ENCODE measurements at regions not wholly inside any gene's neighbourhood (a gene's known extent, or its start where the extent isn't known, plus 50 kb on each side); places are given as distances from the start of the nearest gene placed in this dataset.

DNA sequence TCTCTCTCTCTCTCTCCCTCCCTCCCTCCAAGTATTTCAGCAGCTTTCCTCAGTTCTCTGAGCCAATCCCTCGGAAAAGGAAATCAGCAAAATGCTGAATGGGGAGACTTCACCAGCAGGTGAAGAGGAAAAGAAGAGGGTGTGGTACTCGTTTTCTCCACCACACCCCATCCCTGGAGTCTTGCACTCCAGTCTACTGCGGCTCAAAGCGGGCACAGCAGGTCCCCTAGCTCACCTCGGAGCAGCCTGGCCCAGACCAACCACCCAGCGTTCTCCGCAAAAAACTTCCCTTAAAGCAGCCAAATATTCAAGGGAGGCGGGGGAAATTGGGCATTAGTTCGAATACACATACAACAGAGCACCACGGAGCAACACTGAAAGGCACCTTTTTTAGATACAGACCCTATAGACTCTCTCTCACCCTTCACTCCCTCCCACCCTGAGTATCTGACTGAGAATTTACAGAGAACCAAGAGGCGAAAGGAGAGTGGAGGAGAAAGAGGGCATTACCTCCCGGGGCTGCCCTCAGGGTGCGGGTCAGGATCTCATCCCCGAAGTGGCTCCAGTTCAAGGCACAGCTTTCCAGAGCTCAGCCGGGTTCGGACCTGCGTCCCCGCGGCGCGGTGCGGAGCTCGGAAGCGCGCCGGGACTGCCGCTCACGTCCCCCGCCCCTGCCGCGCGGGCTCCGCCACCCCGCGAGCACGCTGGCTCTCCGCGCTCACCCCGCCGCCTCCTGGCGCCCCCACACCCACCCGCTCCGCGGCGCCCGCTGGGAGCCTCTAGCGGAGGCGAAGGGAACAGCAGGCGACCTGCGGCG, 1638.5 kb upstream of the C9orf72 start:
- Histone ChIP-seq H3K79me2 (ENCODE audit: control insufficient read depth, low read length) (no peaks in the 10 kb centered on the region), H3K27me3 (ENCODE audit: control insufficient read depth, low read length) (no peaks in the 10 kb centered on the region), H3K27ac (ENCODE audit: low read depth, low read length) (no peak overlapping the region), H3K9me2 (replicated peaks; ENCODE audit: control insufficient read depth, low read length) (no peaks in the 10 kb centered on the region), H3F3A (ENCODE audit: control insufficient read depth, insufficient read depth) (no peaks in the 10 kb centered on the region), H3K4me1 (ENCODE audit: control insufficient read depth, low read length) (no peaks in the 10 kb centered on the region), H3K4me2 (ENCODE audit: low read length) (peak overlapping the region; percentile 53), H3K4me3 (ENCODE audit: low read length) (peak overlapping the region; percentile 62), H3K9me3 (ENCODE audit: control insufficient read depth, insufficient read depth, low read length) (0 out of 2 replicates have a peak, but pooled peaks cover 6% of the 10 kb centered on the region), H4K20me1 (ENCODE audit: control insufficient read depth, insufficient read depth, low read depth, low read length) (no peaks in the 10 kb centered on the region), H3K36me3 (ENCODE audit: control insufficient read depth, low read length) (no peaks in the 10 kb centered on the region)
- TF ChIP-seq EZH2phosphoT487 (IDR thresholded peaks at IDR 0.05; ENCODE audit: borderline replicate concordance, low read length) (no peak), CTCF (IDR thresholded peaks at IDR 0.05; ENCODE audit: low read depth, low read length, poor library complexity, severe bottlenecking) (peak; percentile 36)

DNA sequence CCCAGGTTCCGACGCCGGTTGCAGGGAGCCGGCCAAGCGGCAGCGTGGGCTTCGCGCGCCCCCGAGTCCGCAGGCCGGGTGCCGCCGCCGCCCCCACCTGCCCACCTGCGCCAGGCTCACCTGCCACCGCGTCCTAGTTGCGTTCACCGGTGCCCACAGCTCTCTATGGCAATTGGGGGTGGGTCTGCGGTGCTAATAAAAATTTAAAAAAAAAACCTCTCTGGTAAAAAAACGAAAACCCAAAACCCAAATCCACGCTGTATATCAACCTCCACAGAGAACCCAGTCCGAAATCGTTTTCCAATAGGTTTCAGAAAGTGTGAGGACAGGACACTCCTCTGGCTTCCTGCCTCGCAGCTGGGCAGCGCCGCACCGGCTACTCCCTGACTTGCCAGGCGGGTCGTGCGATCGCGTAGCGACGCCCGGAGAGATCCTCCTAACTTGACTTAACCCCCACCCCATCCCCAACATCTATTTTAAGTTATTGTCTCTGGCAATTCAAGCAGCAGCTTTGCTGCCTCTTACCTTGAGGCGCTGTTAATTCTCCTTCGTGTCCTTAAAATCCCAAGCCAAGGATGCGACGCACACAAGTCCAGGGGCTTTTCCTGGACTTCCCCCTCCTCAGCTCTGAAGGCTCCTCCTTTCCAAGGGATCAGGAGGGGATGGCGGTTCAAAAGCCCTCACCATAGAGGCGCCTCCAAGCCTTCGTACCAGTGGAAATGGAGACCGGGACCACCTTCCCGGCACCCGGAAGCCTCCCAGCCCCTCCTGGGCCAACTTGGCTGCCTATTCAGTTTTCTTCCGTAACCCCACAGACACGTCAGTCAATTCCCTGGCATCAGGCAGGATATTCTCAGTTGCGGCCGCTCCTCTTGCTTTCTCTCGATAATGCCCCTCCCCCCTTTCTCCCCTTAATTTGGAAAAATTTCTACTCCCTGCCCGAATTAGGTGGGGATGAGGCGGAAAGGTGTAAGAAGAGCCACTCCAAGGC, 1639.4 kb upstream of the C9orf72 start:
- H3K36me3 ChIP-seq (ENCODE audit: control insufficient read depth, low read length): no peaks in the 10 kb centered on the region
- H3K27me3 ChIP-seq (ENCODE audit: control insufficient read depth, low read length): no peaks in the 10 kb centered on the region
- no peak overlapping the region for H3K27ac ChIP-seq (ENCODE audit: low read depth, low read length)
- no peaks in the 10 kb centered on the region for H3K79me2 ChIP-seq (ENCODE audit: control insufficient read depth, low read length)
- no peaks in the 10 kb centered on the region for H3K4me1 ChIP-seq (ENCODE audit: control insufficient read depth, low read length)
- H4K20me1 ChIP-seq (ENCODE audit: control insufficient read depth, insufficient read depth, low read depth, low read length): no peaks in the 10 kb centered on the region
- no peak for TF ChIP-seq EZH2phosphoT487 (IDR thresholded peaks at IDR 0.05; ENCODE audit: borderline replicate concordance, low read length)
- TF ChIP-seq CTCF (IDR thresholded peaks at IDR 0.05; ENCODE audit: low read depth, low read length, poor library complexity, severe bottlenecking): no peak
- peak overlapping the region; percentile 62 for H3K4me3 ChIP-seq (ENCODE audit: low read length)
- no peak overlapping the region for H3K4me2 ChIP-seq (ENCODE audit: low read length)
- H3K9me3 ChIP-seq (ENCODE audit: control insufficient read depth, insufficient read depth, low read length): 0 out of 2 replicates have a peak, but pooled peaks cover 6% of the 10 kb centered on the region
- no peaks in the 10 kb centered on the region for H3F3A ChIP-seq (ENCODE audit: control insufficient read depth, insufficient read depth)
- H3K9me2 ChIP-seq (replicated peaks; ENCODE audit: control insufficient read depth, low read length): no peaks in the 10 kb centered on the region

- TF ChIP-seq CTCF (IDR thresholded peaks at IDR 0.05; ENCODE audit: low read depth, low read length, poor library complexity, severe bottlenecking): no peak
- no peak for TF ChIP-seq EZH2phosphoT487 (IDR thresholded peaks at IDR 0.05; ENCODE audit: borderline replicate concordance, low read length)
- Histone ChIP-seq H4K20me1 (ENCODE audit: control insufficient read depth, insufficient read depth, low read depth, low read length) (no peaks in the 10 kb centered on the region), H3K4me1 (ENCODE audit: control insufficient read depth, low read length) (no peaks in the 10 kb centered on the region), H3F3A (ENCODE audit: control insufficient read depth, insufficient read depth) (no peaks in the 10 kb centered on the region), H3K4me3 (ENCODE audit: low read length) (peak within 1 kb of the TSS; percentile 62), H3K9me2 (replicated peaks; ENCODE audit: control insufficient read depth, low read length) (no peaks in the 10 kb centered on the region), H3K27ac (ENCODE audit: low read depth, low read length) (no peak within 1 kb of the TSS), H3K27me3 (ENCODE audit: control insufficient read depth, low read length) (no peaks in the 10 kb centered on the region), H3K4me2 (ENCODE audit: low read length) (no peak within 1 kb of the TSS), H3K36me3 (ENCODE audit: control insufficient read depth, low read length) (no peaks in the 10 kb centered on the region), H3K79me2 (ENCODE audit: control insufficient read depth, low read length) (no peaks in the 10 kb centered on the region), H3K9me3 (ENCODE audit: control insufficient read depth, insufficient read depth, low read length) (0 out of 2 replicates have a peak, but pooled peaks cover 6% of the 10 kb centered on the region)
Measured at GRCh38 chr9:29213417-29214153, 1640.3 kb upstream of the C9orf72 start, which contains the start of gene LINGO2. Gene LINGO2, minus strand, starts transcription at chr9:29213601.

Measured in DOHH2 (cell line).